DND-41 (cell line): ENCODE measurements at regions not wholly inside any gene's neighbourhood (a gene's known extent, or its start where the extent isn't known, plus 50 kb on each side); places are given as distances from the start of the nearest gene placed in this dataset.
"Not testable (repeated sequence)": the region's sequence is repeated elsewhere in the genome, so short reads cannot be mapped to it uniquely, and the experiment has no call there.

Source experiments
- CTCF ChIP-seq: IDR thresholded peaks from 2 replicates; pipeline ENCODE4 v1.5.1; 2012; ENCODE audit warnings: borderline replicate concordance, low read length, moderate library complexity, mild to moderate bottlenecking; ENCODE audit not compliant: poor library complexity, severe bottlenecking; ENCODE audit errors: extremely low read depth
- EZH2 ChIP-seq: IDR thresholded peaks from 3 replicates; pipeline ENCODE4 v1.6.1; 2012; ENCODE audit warnings: borderline replicate concordance, low read depth, mild to moderate bottlenecking, moderate library complexity, low read length, inconsistent platforms; ENCODE audit not compliant: severe bottlenecking

DNA sequence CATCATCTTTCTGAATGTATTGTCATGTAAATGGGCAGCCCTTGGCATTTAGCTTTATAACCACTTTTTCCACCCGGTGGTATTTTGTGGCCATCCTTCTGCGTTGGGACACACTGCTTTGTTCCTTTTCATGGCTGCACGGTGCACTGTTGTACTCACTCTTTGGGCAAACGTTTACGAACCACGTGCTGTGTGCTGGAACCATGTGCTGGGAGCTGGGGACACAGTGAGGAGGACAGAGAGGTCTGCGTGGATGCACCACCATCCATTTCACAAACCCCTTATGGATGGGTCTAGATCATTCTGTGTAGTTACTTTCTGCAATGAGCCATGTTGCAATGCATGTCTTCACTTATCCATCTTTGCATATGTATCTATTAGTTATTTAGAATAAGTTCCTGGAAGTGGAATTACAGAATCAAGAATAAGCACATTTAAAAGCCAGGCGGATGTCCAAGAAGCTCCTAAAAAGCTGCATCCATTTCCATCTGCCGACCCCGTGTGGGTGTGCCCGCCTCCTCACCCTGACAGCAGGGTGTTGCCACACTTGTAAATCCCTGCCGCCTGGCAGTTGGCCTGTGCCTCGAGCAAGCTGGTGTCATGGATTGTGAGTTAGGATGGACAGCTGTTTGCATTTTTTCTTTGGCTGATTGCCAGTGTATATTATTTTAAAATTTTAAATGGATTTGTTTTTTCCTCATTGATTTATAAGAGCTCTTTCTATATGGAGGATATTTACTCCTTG is 183.8 kb downstream of the LAT start:
- not testable (repeated sequence) for TF ChIP-seq CTCF, EZH2
